Liver (tissue), 8 donors: ENCODE measurements at regions not wholly inside any gene's neighbourhood (a gene's known extent, or its start where the extent isn't known, plus 50 kb on each side); places are given as distances from the start of the nearest gene placed in this dataset.
A peak's percentile ranks its signal among the peaks of the same experiment; 100 is the strongest.

ENCODE experiments used
- DNase-seq: peaks from one replicate; pipeline ENCODE4 v3.0.0-alpha.2; 2017; ENCODE audit warnings: low spot score
- H3K27ac ChIP-seq, 2 donors: one replicate each; pipeline ENCODE4 v1.7.0; 2013; ENCODE audit warnings: inconsistent platforms in 2 of 2, low read length in 2 of 2, control low read depth in 1 of 2, low read depth in 1 of 2, mild to moderate bottlenecking in 1 of 2
- H3K27me3 ChIP-seq, 4 donors: one replicate each; pipeline versions ENCODE4 v1.6.1 to v1.7.0; 2013; ENCODE audit warnings: low read length in 3 of 4, inconsistent platforms in 1 of 4, mild to moderate bottlenecking in 1 of 4, moderate library complexity in 1 of 4; ENCODE audit not compliant: control insufficient read depth in 4 of 4, insufficient read depth in 4 of 4
- H3K36me3 ChIP-seq, 4 donors: one replicate each; pipeline versions ENCODE4 v1.6.1 to v1.7.0; 2013; ENCODE audit warnings: low read length in 3 of 4, mild to moderate bottlenecking in 3 of 4, low read depth in 1 of 4, moderate library complexity in 1 of 4; ENCODE audit not compliant: control insufficient read depth in 4 of 4, insufficient read depth in 3 of 4
- H3K4me1 ChIP-seq, 4 donors: one replicate each; pipeline versions ENCODE4 v1.6.1 to v1.7.0; 2013; ENCODE audit warnings: low read length in 3 of 4, mild to moderate bottlenecking in 3 of 4, moderate library complexity in 1 of 4; ENCODE audit not compliant: control insufficient read depth in 4 of 4, insufficient read depth in 4 of 4
- H3K4me3 ChIP-seq, 3 donors: one replicate each; pipeline versions ENCODE4 v1.6.1 to v1.7.0; 2013; ENCODE audit warnings: low read length in 3 of 3, control low read depth in 1 of 3, low read depth in 1 of 3, mild to moderate bottlenecking in 1 of 3
- H3K9ac ChIP-seq, 2 donors: one replicate each; pipeline ENCODE4 v1.7.0; 2013; ENCODE audit warnings: low read length in 2 of 2, mild to moderate bottlenecking in 2 of 2, moderate library complexity in 2 of 2, control low read depth in 1 of 2, low read depth in 1 of 2
- H3K9me3 ChIP-seq, 4 donors: one replicate each; pipeline versions ENCODE4 v1.6.1 to v1.7.0; 2013; ENCODE audit warnings: low read length in 3 of 4; ENCODE audit not compliant: control insufficient read depth in 4 of 4
- ATF3 ChIP-seq: IDR thresholded peaks from 2 replicates; pipeline ENCODE4 v1.6.1; 2016; ENCODE audit warnings: antibody characterized with exemption
- CTCF ChIP-seq: fragments of 150-350 bp; IDR thresholded peaks from 2 replicates; pipeline ENCODE4 v1.5.1; 2017; ENCODE audit warnings: improper control_type of control experiment, low read depth, low read length; ENCODE audit not compliant: missing input control
- EGR1 ChIP-seq, 2 donors: IDR thresholded peaks; 2 replicates each; pipeline ENCODE4 v1.6.1; 2016 to 2018; ENCODE audit warnings: antibody characterized with exemption in 2 of 2, low read depth in 2 of 2
- FOXA1 ChIP-seq: IDR thresholded peaks from 2 replicates; pipeline ENCODE4 v1.6.1; 2016; ENCODE audit warnings: antibody characterized with exemption
- FOXA2 ChIP-seq: IDR thresholded peaks from 2 replicates; pipeline ENCODE4 v1.6.1; 2016; ENCODE audit warnings: antibody characterized with exemption
- GABPA ChIP-seq, 2 donors: IDR thresholded peaks in 1 of 2; conservative IDR thresholded peaks in 1 of 2; 2 replicates each; pipeline ENCODE4 v1.6.1; 2016; ENCODE audit warnings: antibody characterized with exemption in 2 of 2, mild to moderate bottlenecking in 1 of 2, moderate library complexity in 1 of 2
- HNF4A ChIP-seq, 2 donors: conservative IDR thresholded peaks; 2 replicates each; pipeline ENCODE4 v1.6.1; 2016; ENCODE audit warnings: antibody characterized with exemption in 2 of 2, mild to moderate bottlenecking in 2 of 2
- HNF4G ChIP-seq: IDR thresholded peaks from 2 replicates; pipeline ENCODE4 v1.6.1; 2016; ENCODE audit warnings: antibody characterized with exemption
- NR2F2 ChIP-seq: IDR thresholded peaks from 2 replicates; pipeline ENCODE4 v1.6.1; 2016; ENCODE audit warnings: antibody characterized with exemption
- RAD21 ChIP-seq, 2 donors: IDR thresholded peaks; 2 replicates each; pipeline ENCODE4 v1.6.1; 2016; ENCODE audit warnings: antibody characterized with exemption in 2 of 2, mild to moderate bottlenecking in 2 of 2
- REST ChIP-seq: IDR thresholded peaks from 2 replicates; pipeline ENCODE4 v1.6.1; 2016; ENCODE audit warnings: antibody characterized with exemption, mild to moderate bottlenecking
- SP1 ChIP-seq: IDR thresholded peaks from 2 replicates; pipeline ENCODE4 v1.6.1; 2018; ENCODE audit warnings: antibody characterized with exemption, mild to moderate bottlenecking
- TAF1 ChIP-seq: conservative IDR thresholded peaks from 2 replicates; pipeline ENCODE4 v1.6.1; 2016; ENCODE audit warnings: antibody characterized with exemption, mild to moderate bottlenecking
- YY1 ChIP-seq: IDR thresholded peaks from 2 replicates; pipeline ENCODE4 v1.6.1; 2016; ENCODE audit warnings: antibody characterized with exemption, mild to moderate bottlenecking
- ZBTB33 ChIP-seq: IDR thresholded peaks from 2 replicates; pipeline ENCODE4 v1.6.1; 2016; ENCODE audit warnings: antibody characterized with exemption
- WGBS: extraction: QIAGEN DNeasy Blood & Tissue Kit; methylation state at CpG from one replicate; pipeline ENCODE4 v1.1.7; 2013; 5-methylcytosine and 5-hydroxymethylcytosine counted together
- donor health status: healthy.
- donor health status: healthy.
- donor health status: healthy.
- donor health status: healthy.
- donor health status: healthy.

DNA sequence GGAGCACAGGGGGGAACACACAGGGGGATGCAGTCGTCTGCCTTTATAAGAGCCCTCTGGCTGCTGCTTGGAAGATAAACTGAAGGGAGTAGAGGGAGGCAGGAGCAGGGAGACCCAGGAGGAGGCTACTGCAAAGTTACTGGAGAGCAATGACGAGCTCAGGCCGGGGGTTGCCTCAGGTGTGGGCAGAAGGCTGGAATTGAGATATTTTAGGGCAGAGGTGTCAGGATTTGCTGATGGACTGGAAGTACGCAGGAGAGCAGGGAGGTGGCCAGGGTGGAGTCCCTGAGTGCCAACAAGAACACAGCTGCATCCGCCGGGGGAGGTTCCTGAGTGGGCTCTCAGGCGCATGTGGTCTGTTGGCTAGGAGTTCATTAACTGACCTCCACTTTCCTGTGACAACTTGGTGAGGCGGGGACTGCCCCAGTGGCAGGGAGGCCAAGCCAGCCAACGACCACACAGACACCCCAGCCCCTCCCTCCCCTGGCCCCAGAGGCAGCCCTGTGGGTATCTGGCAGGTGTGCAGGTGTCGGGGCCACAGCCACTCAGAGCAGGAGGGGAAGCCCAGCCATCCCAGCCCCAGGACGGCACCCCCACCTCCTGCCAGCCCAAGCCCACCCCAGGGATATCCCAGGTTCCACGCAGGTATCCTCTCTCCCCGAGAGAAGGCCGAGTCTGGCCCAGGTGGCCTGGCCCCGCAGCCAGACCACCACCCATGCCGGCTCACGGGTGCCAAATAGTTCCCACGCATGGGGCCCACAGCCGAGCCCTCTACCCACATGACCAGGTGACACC lies 85.4 kb downstream of the NCOR2 start:
- peaks cover 4 to 16% (median 7%) of the 10 kb centered on the region in 4 donors for H3K36me3 ChIP-seq
- H3K4me1 ChIP-seq = peaks cover 0 to 14% (median 5%) of the 10 kb centered on the region in 4 donors
- H3K27me3 ChIP-seq = no peaks in the 10 kb centered on the region
- H3K27ac ChIP-seq = no peak overlapping the region
- no peaks in the 10 kb centered on the region for H3K9me3 ChIP-seq
- H3K4me3 ChIP-seq = no peak overlapping the region
- no peak for TF ChIP-seq CTCF
- WGBS = 92% methylated on average over 19 of the region's 19 CpGs
- H3K9ac ChIP-seq = no peak overlapping the region
- no peak for DNase-seq

- no peak for DNase-seq
- H3K27ac ChIP-seq = no peak overlapping the region
These were observed 86.1 kb downstream of the NCOR2 start for GRCh38 chr12:124481257-124481750.

GRCh38 chr12:124480469-124481256 lies 86.7 kb downstream of the NCOR2 start:
- H3K36me3 ChIP-seq = peaks cover 5 to 25% (median 9%) of the 10 kb centered on the region in 4 donors
- H3K27ac ChIP-seq = no peak overlapping the region
- peaks cover 0 to 14% (median 5%) of the 10 kb centered on the region in 4 donors for H3K4me1 ChIP-seq
- no peaks in the 10 kb centered on the region for H3K9me3 ChIP-seq
- no peaks in the 10 kb centered on the region for H3K27me3 ChIP-seq
- no peak overlapping the region for H3K9ac ChIP-seq
- DNase-seq = peak; percentile 54
- no peak overlapping the region for H3K4me3 ChIP-seq
- WGBS = 48% methylated on average over 15 of the region's 15 CpGs
- TF ChIP-seq HNF4A (conservative IDR thresholded peaks at IDR 0.05) (no peak), REST (no peak), NR2F2 (no peak), ZBTB33 (no peak), SP1 (no peak), CTCF (no peak), ATF3 (no peak), TAF1 (no peak), RAD21 (IDR thresholded peaks at IDR 0.05) (no peak), GABPA (IDR thresholded peaks at IDR 0.05 in 1 of 2, conservative IDR thresholded peaks at IDR 0.05 in 1 of 2) (no peak), YY1 (no peak), EGR1 (IDR thresholded peaks at IDR 0.05; ENCODE audit: low read depth in 2 of 2) (no peak), HNF4G (no peak), FOXA1 (no peak), FOXA2 (no peak)

More at GRCh38 chr12:124481257-124481750, 86.1 kb downstream of the NCOR2 start:
- Histone ChIP-seq H3K4me1 (peaks cover 0 to 14% (median 5%) of the 10 kb centered on the region in 4 donors), H3K9ac (no peak overlapping the region), H3K27me3 (no peaks in the 10 kb centered on the region), H3K4me3 (no peak overlapping the region), H3K9me3 (no peaks in the 10 kb centered on the region), H3K36me3 (peaks cover 5 to 21% (median 7%) of the 10 kb centered on the region in 4 donors)
- 88% methylated on average over 17 of the region's 17 CpGs for WGBS
- TF ChIP-seq GABPA (IDR thresholded peaks at IDR 0.05 in 1 of 2, conservative IDR thresholded peaks at IDR 0.05 in 1 of 2) = no peak
- TF ChIP-seq SP1 = no peak
